ENCODE measurements at regions not wholly inside any gene's neighbourhood (a gene's known extent, or its start where the extent isn't known, plus 50 kb on each side); places are given as distances from the start of the nearest gene placed in this dataset.

DNA sequence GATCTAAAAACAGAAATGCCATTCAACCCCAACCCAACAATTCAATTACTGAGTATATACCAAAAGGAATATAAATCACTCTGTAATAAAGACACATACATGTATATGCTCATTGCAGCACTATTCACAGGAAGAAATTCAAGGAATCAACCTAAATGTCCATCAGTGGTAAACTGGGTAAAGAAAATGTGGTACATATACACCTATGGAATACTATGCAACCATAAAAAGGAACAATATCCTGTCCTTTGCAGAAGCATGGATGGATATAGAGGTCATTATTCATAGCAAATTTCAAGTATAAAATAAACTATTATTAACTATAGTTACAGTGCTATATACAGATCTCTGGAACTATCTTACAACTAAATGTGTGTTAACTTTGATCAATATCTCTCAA is 599.3 kb downstream of the CDH11 start:
- TF ChIP-seq POLR2A (IDR thresholded peaks at IDR 0.05), result no peak
- TF ChIP-seq CTCF (IDR thresholded peaks at IDR 0.05), result no peak
- no peak for TF ChIP-seq POLR2AphosphoS5 (IDR thresholded peaks at IDR 0.05)
- no peak for TF ChIP-seq EP300 (IDR thresholded peaks at IDR 0.05; ENCODE audit: low read depth)

Data from transverse colon (tissue), 4 donors.